ENCODE measurements at regions not wholly inside any gene's neighbourhood (a gene's known extent, or its start where the extent isn't known, plus 50 kb on each side); places are given as distances from the start of the nearest gene placed in this dataset.

DNA sequence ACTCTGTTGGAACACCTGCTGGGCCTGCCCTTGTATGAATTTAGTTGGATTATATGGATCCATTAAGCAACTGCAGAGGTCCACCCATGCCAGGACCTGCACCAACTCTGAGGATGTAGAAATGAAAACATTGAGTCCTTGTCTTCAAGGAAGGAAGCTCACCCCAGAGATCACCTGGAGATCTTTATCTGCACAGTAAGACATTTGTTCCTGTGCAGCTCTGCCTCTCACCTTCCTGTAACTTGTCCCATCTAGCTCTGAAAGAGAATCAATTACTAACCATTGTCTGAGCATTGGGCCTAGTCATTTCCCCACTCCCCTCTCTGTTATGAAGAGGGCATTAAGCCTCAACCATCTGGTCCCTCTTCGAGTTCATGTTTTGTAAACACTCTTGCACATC, 105.2 kb upstream of the YWHAQ start:
- H3K9me3 ChIP-seq (ENCODE audit: low read length), result no peaks in the 10 kb centered on the region
- H3K4me3 ChIP-seq (ENCODE audit: low read length), result no peak overlapping the region
- no peaks in the 10 kb centered on the region for H3K27me3 ChIP-seq (ENCODE audit: insufficient read depth, low read length)
- H2AFZ ChIP-seq (ENCODE audit: low read depth, low read length), result no peak overlapping the region
- H3K4me1 ChIP-seq (ENCODE audit: insufficient read depth, low read length), result no peaks in the 10 kb centered on the region
- H3K36me3 ChIP-seq (ENCODE audit: insufficient read depth, low read length), result no peaks in the 10 kb centered on the region

- no peaks in the 10 kb centered on the region for H3K27me3 ChIP-seq (ENCODE audit: insufficient read depth, low read length)
- H3K4me3 ChIP-seq (ENCODE audit: low read length), result no peak overlapping the region
- no peaks in the 10 kb centered on the region for H3K4me1 ChIP-seq (ENCODE audit: insufficient read depth, low read length)
- H2AFZ ChIP-seq (ENCODE audit: low read depth, low read length), result no peak overlapping the region
- no peaks in the 10 kb centered on the region for H3K36me3 ChIP-seq (ENCODE audit: insufficient read depth, low read length)
- no peaks in the 10 kb centered on the region for H3K9me3 ChIP-seq (ENCODE audit: low read length)
Measured at GRCh38 chr2:9737053-9737875, 106.0 kb upstream of the TAF1B start.

DNA sequence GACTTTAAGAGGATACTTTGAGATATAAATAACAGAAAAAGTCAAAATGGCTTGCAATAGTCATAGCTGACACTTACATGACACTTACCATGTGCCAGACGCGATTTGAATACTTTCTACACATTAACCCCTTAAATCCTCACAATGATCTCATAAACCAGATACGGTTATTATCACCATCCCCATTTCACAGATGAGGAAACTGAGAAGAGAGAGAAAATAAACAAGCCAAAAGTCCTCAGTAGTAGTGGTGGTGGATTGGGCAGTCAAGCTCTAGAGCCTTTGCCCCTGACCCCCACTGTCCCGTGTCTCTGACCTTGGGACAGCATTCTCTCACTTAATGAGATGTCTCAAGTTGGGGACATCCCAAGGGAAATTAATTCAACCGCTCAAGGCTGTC, 105.2 kb upstream of the TAF1B start:
- Histone ChIP-seq H3K27me3 (ENCODE audit: insufficient read depth, low read length) (no peaks in the 10 kb centered on the region), H3K4me1 (ENCODE audit: insufficient read depth, low read length) (no peaks in the 10 kb centered on the region), H3K4me3 (ENCODE audit: low read length) (no peak overlapping the region), H3K9me3 (ENCODE audit: low read length) (no peaks in the 10 kb centered on the region), H2AFZ (ENCODE audit: low read depth, low read length) (no peak overlapping the region), H3K36me3 (ENCODE audit: insufficient read depth, low read length) (no peaks in the 10 kb centered on the region)

GRCh38 chr2:9738535-9739496, 104.5 kb upstream of the TAF1B start:
- H2AFZ ChIP-seq (ENCODE audit: low read depth, low read length), result no peak overlapping the region
- H3K4me3 ChIP-seq (ENCODE audit: low read length), result no peak overlapping the region
- no peaks in the 10 kb centered on the region for H3K9me3 ChIP-seq (ENCODE audit: low read length)
- no peaks in the 10 kb centered on the region for H3K27me3 ChIP-seq (ENCODE audit: insufficient read depth, low read length)
- no peaks in the 10 kb centered on the region for H3K4me1 ChIP-seq (ENCODE audit: insufficient read depth, low read length)
- no peaks in the 10 kb centered on the region for H3K36me3 ChIP-seq (ENCODE audit: insufficient read depth, low read length)

- H3K36me3 ChIP-seq (ENCODE audit: insufficient read depth, low read length), result no peaks in the 10 kb centered on the region
- peaks cover 3% of the 10 kb centered on the region for H3K27me3 ChIP-seq (ENCODE audit: insufficient read depth, low read length)
- H2AFZ ChIP-seq (ENCODE audit: low read depth, low read length), result no peak overlapping the region
- no peaks in the 10 kb centered on the region for H3K4me1 ChIP-seq (ENCODE audit: insufficient read depth, low read length)
- H3K4me3 ChIP-seq (ENCODE audit: low read length), result no peak overlapping the region
- no peaks in the 10 kb centered on the region for H3K9me3 ChIP-seq (ENCODE audit: low read length)
Measured at GRCh38 chr2:9739531-9739964, 103.7 kb upstream of the TAF1B start.

DNA sequence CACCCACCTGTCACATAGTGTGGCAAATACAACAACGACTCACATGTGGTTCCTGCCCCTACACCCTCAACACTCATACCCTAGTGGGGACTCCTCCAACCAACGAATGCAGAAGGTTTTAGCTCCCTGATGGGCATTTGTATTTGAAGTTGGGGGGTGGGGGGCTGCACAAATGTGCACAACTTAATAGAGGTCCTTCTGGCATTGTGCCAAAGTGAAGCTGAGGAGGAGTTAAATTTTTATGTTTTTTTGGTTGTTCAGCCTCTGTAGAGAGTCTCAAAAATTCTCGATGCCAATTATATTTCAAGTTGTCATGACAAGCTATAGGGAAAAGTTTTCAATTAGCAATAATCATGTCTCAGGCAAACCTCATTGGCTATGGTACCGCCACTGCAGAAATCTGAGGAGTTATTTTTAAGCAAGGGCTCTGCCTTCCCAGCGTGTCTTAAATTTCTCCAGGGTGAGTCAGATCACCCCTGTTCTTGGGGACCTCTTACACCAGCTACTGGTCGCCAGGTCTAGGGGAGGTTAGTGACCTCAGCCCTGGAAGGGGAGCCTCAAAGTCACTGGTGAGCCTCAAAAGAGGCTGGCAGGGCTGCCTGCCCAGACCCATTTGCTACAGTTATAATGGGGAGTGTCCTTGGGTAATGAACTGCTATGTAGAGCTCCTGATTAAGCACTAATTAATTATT, 102.7 kb upstream of the TAF1B start:
- no peak overlapping the region for H3K4me3 ChIP-seq (ENCODE audit: low read length)
- peaks cover 3% of the 10 kb centered on the region for H3K27me3 ChIP-seq (ENCODE audit: insufficient read depth, low read length)
- no peaks in the 10 kb centered on the region for H3K9me3 ChIP-seq (ENCODE audit: low read length)
- no peak overlapping the region for H2AFZ ChIP-seq (ENCODE audit: low read depth, low read length)
- no peaks in the 10 kb centered on the region for H3K36me3 ChIP-seq (ENCODE audit: insufficient read depth, low read length)
- H3K4me1 ChIP-seq (ENCODE audit: insufficient read depth, low read length), result no peaks in the 10 kb centered on the region

- Histone ChIP-seq H3K4me3 (ENCODE audit: low read length) (no peak overlapping the region), H3K9me3 (ENCODE audit: low read length) (no peaks in the 10 kb centered on the region), H3K4me1 (ENCODE audit: insufficient read depth, low read length) (no peaks in the 10 kb centered on the region)
Measured at GRCh38 chr2:9741110-9741509, 102.2 kb upstream of the TAF1B start.

GRCh38 chr2:9742601-9743000, 100.7 kb upstream of the TAF1B start:
- H3K36me3 ChIP-seq (ENCODE audit: insufficient read depth, low read length), result no peaks in the 10 kb centered on the region
- H3K27me3 ChIP-seq (ENCODE audit: insufficient read depth, low read length), result peaks cover 3% of the 10 kb centered on the region
- H3K9me3 ChIP-seq (ENCODE audit: low read length), result no peaks in the 10 kb centered on the region
- H3K4me3 ChIP-seq (ENCODE audit: low read length), result no peak overlapping the region
- H3K4me1 ChIP-seq (ENCODE audit: insufficient read depth, low read length), result no peaks in the 10 kb centered on the region
- no peak overlapping the region for H2AFZ ChIP-seq (ENCODE audit: low read depth, low read length)

More at GRCh38 chr2:9741110-9741509, 102.2 kb upstream of the TAF1B start:
- H2AFZ ChIP-seq (ENCODE audit: low read depth, low read length), result no peak overlapping the region
- H3K27me3 ChIP-seq (ENCODE audit: insufficient read depth, low read length), result peaks cover 3% of the 10 kb centered on the region
- no peaks in the 10 kb centered on the region for H3K36me3 ChIP-seq (ENCODE audit: insufficient read depth, low read length)

GRCh38 chr2:9744256-9745004, 98.8 kb upstream of the TAF1B start:
- H3K9me3 ChIP-seq (ENCODE audit: low read length), result no peaks in the 10 kb centered on the region
- no peak overlapping the region for H3K4me3 ChIP-seq (ENCODE audit: low read length)
- H3K4me1 ChIP-seq (ENCODE audit: insufficient read depth, low read length), result no peaks in the 10 kb centered on the region
- peaks cover 3% of the 10 kb centered on the region for H3K27me3 ChIP-seq (ENCODE audit: insufficient read depth, low read length)
- no peaks in the 10 kb centered on the region for H3K36me3 ChIP-seq (ENCODE audit: insufficient read depth, low read length)
- no peak overlapping the region for H2AFZ ChIP-seq (ENCODE audit: low read depth, low read length)

GRCh38 chr2:9745153-9745899, 97.9 kb upstream of the TAF1B start:
- H3K4me3 ChIP-seq (ENCODE audit: low read length), result no peak overlapping the region
- no peak overlapping the region for H2AFZ ChIP-seq (ENCODE audit: low read depth, low read length)

GRCh38 chr2:9747396-9747795, 95.9 kb upstream of the TAF1B start:
- peaks cover 9% of the 10 kb centered on the region for H3K27me3 ChIP-seq (ENCODE audit: insufficient read depth, low read length)
- no peaks in the 10 kb centered on the region for H3K9me3 ChIP-seq (ENCODE audit: low read length)
- no peak overlapping the region for H3K4me3 ChIP-seq (ENCODE audit: low read length)

More at GRCh38 chr2:9745153-9745899, 97.9 kb upstream of the TAF1B start:
- H3K36me3 ChIP-seq (ENCODE audit: insufficient read depth, low read length), result no peaks in the 10 kb centered on the region
- peaks cover 3% of the 10 kb centered on the region for H3K27me3 ChIP-seq (ENCODE audit: insufficient read depth, low read length)
- H3K9me3 ChIP-seq (ENCODE audit: low read length), result no peaks in the 10 kb centered on the region
- no peaks in the 10 kb centered on the region for H3K4me1 ChIP-seq (ENCODE audit: insufficient read depth, low read length)

DNA sequence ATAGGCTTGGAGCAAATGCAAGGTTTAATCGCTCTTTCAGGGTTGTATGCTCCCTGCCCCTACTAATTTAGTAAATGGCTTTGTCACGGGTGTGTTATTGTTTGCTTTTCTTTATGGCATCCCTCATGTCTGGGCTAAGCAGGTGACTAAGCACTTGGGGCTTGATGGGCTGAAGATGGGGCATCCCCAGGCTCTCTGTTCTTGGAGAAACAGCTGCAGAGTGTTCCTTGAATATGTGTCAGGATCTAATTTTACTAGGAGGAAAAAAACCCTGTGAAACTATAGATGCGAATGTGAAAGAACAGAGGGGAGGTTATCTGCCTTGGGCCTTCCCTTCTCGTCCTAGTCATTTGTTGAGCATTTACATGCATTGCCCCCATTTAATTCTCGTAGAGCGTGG, 94.7 kb upstream of the TAF1B start:
- peaks cover 11% of the 10 kb centered on the region for H3K27me3 ChIP-seq (ENCODE audit: insufficient read depth, low read length)
- no peaks in the 10 kb centered on the region for H3K9me3 ChIP-seq (ENCODE audit: low read length)
- no peaks in the 10 kb centered on the region for H3K36me3 ChIP-seq (ENCODE audit: insufficient read depth, low read length)

More at GRCh38 chr2:9747396-9747795, 95.9 kb upstream of the TAF1B start:
- Histone ChIP-seq H2AFZ (ENCODE audit: low read depth, low read length) (no peak overlapping the region), H3K36me3 (ENCODE audit: insufficient read depth, low read length) (no peaks in the 10 kb centered on the region), H3K4me1 (ENCODE audit: insufficient read depth, low read length) (no peaks in the 10 kb centered on the region)

More for the DNA sequence above, 94.7 kb upstream of the TAF1B start:
- no peak overlapping the region for H3K4me3 ChIP-seq (ENCODE audit: low read length)
- no peak overlapping the region for H2AFZ ChIP-seq (ENCODE audit: low read depth, low read length)
- peaks cover 7% of the 10 kb centered on the region for H3K4me1 ChIP-seq (ENCODE audit: insufficient read depth, low read length)
